GM21737 (cell line): ENCODE measurements at regions not wholly inside any gene's neighbourhood (a gene's known extent, or its start where the extent isn't known, plus 50 kb on each side); places are given as distances from the start of the nearest gene placed in this dataset.

Experiments used
- ATAC-seq: cut with Tn5 transposase; IDR thresholded peaks from one replicate; pipeline ENCODE4 v1.9.1; 2021; ENCODE audit warnings: mild to moderate bottlenecking, moderate library complexity; ENCODE audit not compliant: unreplicated experiment

DNA sequence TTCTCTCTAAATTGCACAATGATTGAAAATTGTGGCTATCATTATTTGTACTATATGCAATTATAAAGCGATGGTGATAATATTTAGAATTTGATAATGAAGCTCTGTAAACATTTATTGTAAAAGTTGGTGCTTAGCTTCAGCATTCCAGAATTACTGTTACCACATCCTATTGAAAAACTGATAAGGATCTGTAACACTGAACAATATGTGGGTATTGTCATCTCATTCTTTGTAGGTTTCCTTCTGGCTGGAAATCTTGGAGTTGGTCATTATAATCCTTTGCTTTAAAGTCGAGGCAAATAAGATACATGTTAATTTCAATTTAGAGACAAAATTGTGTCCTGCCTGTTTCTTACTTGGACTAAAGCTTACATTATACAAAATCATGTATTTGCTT lies 323.4 kb upstream of the GOLIM4 start:
- no peak for ATAC-seq

- no peak for ATAC-seq
Measured at GRCh38 chr3:168417016-168417415, 321.3 kb upstream of the GOLIM4 start.

- no peak for ATAC-seq
Measured at GRCh38 chr3:168416446-168416845, 320.7 kb upstream of the GOLIM4 start.

DNA sequence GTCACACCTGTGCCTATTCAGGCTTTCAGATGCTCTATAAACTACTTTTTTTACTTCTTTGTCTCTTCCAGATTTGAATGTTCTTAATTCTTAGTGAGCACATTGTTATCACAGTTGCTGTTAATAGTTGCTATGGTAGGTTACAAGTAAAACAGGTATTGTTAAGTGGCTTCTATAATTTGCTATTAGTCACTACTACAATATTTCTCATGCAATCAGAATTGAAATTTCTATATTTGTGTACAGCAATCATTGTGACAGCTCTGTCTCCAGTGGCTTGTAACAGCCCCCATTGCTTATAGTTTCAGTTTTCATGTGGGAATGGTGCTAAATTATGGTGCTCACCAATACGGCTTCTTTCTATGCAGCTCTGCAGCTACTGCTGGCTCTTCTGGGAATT lies 318.4 kb upstream of the GOLIM4 start:
- no peak for ATAC-seq

GRCh38 chr3:168407381-168407780 lies 311.7 kb upstream of the GOLIM4 start:
- no peak for ATAC-seq

DNA sequence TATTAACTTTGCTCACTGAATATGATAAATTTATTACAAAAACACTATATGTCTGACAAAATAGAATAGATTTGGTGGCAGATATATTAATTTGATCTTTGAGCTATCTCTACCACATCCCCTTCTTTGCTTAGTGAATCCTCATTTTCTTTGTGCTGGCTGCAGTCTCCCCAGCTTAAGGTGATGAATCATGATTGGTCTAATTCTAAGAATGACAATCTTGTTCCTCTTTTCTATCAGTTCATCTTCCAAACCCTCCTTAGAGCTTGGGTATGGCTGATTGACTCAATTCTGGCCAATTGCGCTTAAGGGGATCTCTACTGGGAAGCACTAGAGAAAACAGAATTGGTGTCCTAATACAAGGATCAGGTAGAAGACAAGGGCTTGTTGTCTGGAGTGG lies 309.6 kb upstream of the GOLIM4 start:
- no peak for ATAC-seq

GRCh38 chr3:168398371-168399025 lies 302.8 kb upstream of the GOLIM4 start:
- no peak for ATAC-seq

DNA sequence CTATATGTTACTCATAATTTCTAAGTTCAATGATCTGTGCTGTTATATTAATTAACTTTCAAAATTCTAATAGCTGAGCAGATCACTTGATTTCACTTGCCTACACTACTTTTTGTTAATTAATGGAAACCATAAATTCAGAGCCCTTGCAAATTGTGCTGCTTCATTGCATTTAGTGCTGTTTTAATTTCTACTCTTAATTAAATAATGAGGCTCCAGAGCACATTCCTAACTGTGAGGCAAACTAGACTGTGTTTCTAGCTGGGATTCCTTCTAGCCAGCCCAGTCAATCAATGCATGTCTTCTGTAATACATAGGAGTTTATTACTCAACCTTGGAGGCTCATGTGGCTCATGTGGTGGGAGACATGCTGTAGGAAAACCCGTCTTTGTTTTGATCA lies 301.1 kb upstream of the GOLIM4 start:
- no peak for ATAC-seq

GRCh38 chr3:168395551-168395950 lies 299.8 kb upstream of the GOLIM4 start:
- ATAC-seq: no peak

- ATAC-seq: no peak
Measured at GRCh38 chr3:168394439-168394838, 298.7 kb upstream of the GOLIM4 start.

DNA sequence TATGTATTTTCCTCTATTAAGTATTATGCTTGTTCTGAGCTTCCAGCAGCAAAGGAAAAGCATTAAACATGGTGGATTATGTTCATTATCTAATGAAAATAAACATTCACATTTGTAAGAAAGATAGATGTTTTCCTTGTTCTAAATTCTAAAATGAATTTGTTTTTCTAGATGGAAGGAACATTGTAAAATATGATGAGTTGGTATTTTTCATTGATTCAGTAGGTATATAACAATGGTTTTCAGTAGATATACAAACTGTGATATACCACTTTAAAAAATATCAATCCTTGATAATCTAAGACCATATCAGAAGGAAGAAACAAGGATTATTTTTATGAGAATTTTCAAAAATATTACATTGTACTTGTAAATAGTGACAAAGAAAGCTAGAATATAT lies 290.6 kb upstream of the GOLIM4 start:
- no peak for ATAC-seq

DNA sequence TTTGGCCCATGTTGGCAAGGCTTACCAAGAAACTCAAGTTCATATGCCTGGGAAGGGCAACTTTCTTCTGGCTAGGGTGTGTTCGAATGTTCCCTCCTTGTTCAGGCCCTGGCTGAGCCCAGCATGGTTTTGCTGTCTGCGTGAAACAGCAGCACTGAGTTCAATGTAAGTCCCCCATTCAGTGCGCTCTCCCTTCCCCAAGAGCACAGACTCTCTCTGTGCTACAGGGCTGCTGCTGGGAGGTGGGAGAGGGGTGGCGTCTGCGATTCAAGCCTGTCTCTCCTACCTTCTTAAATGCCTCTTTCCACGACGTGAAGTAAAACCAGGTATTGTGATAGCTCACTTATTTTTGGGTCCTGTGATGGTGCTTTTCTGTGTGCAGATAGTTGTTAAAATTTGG lies 289.3 kb upstream of the GOLIM4 start:
- no peak for ATAC-seq

GRCh38 chr3:168383573-168383972 lies 287.8 kb upstream of the GOLIM4 start:
- ATAC-seq: no peak

- ATAC-seq: no peak
Measured at GRCh38 chr3:168371846-168372245, 276.1 kb upstream of the GOLIM4 start.

DNA sequence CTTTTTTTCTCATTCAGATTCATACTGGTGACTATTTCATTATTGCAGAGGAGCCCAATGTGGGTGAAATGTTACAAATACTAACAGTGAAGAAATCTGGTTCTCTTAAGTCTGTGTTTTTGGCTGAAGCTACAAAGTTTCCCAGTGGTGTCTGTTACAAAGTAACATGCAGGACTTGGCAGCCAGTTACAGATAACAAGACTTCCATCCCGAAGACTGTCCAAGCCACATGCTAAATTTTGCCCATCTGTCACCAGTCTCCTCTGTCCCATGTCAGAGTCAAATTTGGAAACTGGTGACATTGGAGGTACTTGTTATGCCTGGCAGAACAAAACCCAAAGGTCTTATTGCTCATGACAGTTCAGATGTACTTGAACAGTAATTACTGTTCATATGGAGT lies 269.2 kb upstream of the GOLIM4 start:
- ATAC-seq: no peak

DNA sequence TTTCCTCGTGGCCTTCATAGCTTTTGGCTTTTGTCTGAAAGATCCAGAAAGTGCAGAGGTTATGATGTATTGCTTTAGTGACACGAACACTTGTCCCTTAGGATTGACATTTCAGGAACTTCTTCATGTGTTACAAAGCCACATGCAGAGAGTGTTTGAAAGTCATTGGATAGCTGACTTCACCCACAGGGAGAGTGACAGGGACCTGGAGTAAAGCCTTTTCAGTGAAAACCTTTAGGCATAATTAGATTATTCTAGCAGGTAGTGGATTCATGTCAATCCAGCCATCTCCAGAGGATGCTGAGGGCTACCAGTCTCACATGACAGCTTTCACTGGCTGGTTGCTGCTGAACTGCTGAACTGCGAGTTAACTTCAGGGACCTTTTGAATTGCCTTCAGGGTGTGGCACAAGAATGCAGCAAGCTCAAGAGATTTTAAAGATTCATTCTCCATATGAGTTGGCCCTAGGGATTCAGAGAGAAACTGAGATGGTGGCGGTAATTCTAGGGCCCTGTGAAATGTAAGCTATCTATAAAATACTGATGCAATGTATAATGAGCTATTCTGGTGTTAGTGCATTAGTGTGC lies 267.0 kb upstream of the GOLIM4 start:
- no peak for ATAC-seq

- ATAC-seq: no peak
Measured at GRCh38 chr3:168362156-168362555, 266.4 kb upstream of the GOLIM4 start.

GRCh38 chr3:168360993-168361392 lies 265.3 kb upstream of the GOLIM4 start:
- ATAC-seq: no peak

DNA sequence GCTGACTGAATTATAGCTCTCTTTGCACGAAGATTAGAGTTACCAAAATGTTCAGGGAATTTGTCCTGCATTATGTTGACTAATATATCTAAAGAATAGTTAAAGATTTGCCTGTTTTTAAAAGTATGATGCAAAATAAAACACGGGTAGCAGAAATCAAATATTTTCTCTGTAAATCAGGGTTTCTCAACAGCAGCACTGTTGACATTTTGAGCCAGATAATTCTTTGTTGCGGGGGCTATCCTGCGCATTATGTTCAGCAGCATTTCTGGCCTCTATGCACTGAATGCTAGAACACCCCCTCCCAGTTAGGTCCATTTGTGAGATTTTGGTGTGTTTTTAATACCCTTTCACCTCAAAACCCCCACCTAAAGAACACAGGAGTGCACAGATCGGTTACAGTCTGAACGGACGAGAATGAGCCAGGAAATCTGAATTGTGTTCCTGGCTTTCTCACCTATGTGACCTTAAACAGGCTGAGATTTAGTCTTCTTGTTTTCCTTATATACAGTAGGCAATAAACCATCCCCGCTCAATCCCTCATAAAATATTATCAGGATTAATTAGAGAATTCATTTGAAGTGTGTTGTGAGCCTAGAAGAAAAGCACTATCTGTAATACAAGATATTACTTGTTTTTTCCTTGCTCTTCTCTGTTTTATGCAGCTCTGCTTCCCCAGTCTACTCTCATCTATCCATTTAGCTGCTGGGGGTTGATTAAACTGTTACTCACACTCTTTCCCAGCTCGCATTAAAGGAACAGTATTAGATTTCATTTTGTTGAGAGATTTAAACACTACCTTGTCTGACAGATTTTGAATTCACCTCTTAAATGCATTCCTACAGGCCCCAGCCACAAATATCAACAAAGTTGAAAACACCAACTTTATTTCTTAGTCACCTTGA lies 247.5 kb upstream of the GOLIM4 start:
- ATAC-seq: no peak

GRCh38 chr3:168341956-168342936 lies 246.5 kb upstream of the GOLIM4 start:
- no peak for ATAC-seq
